ENCODE measurements at regions not wholly inside any gene's neighbourhood (a gene's known extent, or its start where the extent isn't known, plus 50 kb on each side); places are given as distances from the start of the nearest gene placed in this dataset.

- no peak for TF ChIP-seq CTCF (IDR thresholded peaks at IDR 0.05; ENCODE audit: low read depth, low read length)
- DNase-seq (ENCODE audit: low read depth in 2 of 2) = no peak
- H3K4me3 ChIP-seq (replicated peaks in 1 of 2; ENCODE audit: low read depth in 2 of 2, low read length in 2 of 2) = no peak overlapping the region
These were observed 169.3 kb upstream of the BLID start for GRCh38 chr11:122285070-122285988.

- DNase-seq (ENCODE audit: low read depth in 2 of 2) = no peak
These were observed 164.9 kb upstream of the BLID start for GRCh38 chr11:122280870-122281269.

GRCh38 chr11:122279194-122279593, 163.2 kb upstream of the BLID start:
- no peak for DNase-seq (ENCODE audit: low read depth in 2 of 2)
- no peak for TF ChIP-seq CTCF (IDR thresholded peaks at IDR 0.05; ENCODE audit: low read depth, low read length)

More at GRCh38 chr11:122280870-122281269, 164.9 kb upstream of the BLID start:
- no peak for TF ChIP-seq CTCF (IDR thresholded peaks at IDR 0.05; ENCODE audit: low read depth, low read length)
- H3K4me3 ChIP-seq (replicated peaks in 1 of 2; ENCODE audit: low read depth in 2 of 2, low read length in 2 of 2) = no peak overlapping the region

GRCh38 chr11:122277493-122277892, 161.5 kb upstream of the BLID start:
- no peak overlapping the region for H3K4me3 ChIP-seq (replicated peaks in 1 of 2; ENCODE audit: low read depth in 2 of 2, low read length in 2 of 2)
- DNase-seq (ENCODE audit: low read depth in 2 of 2) = no peak
- TF ChIP-seq CTCF (IDR thresholded peaks at IDR 0.05; ENCODE audit: low read depth, low read length) = no peak

More at GRCh38 chr11:122279194-122279593, 163.2 kb upstream of the BLID start:
- H3K4me3 ChIP-seq (replicated peaks in 1 of 2; ENCODE audit: low read depth in 2 of 2, low read length in 2 of 2) = no peak overlapping the region

GRCh38 chr11:122276221-122276620, 160.2 kb upstream of the BLID start:
- TF ChIP-seq CTCF (IDR thresholded peaks at IDR 0.05; ENCODE audit: low read depth, low read length) = no peak
- H3K4me3 ChIP-seq (replicated peaks in 1 of 2; ENCODE audit: low read depth in 2 of 2, low read length in 2 of 2) = no peak overlapping the region
- DNase-seq (ENCODE audit: low read depth in 2 of 2) = no peak

GRCh38 chr11:122275508-122275907, 159.5 kb upstream of the BLID start:
- DNase-seq (ENCODE audit: low read depth in 2 of 2) = no peak
- no peak for TF ChIP-seq CTCF (IDR thresholded peaks at IDR 0.05; ENCODE audit: low read depth, low read length)
- H3K4me3 ChIP-seq (replicated peaks in 1 of 2; ENCODE audit: low read depth in 2 of 2, low read length in 2 of 2) = no peak overlapping the region

Data from cardiac fibroblast (primary cell).